ENCODE measurements at regions not wholly inside any gene's neighbourhood (a gene's known extent, or its start where the extent isn't known, plus 50 kb on each side); places are given as distances from the start of the nearest gene placed in this dataset.

- TF ChIP-seq CTCF (IDR thresholded peaks at IDR 0.05; ENCODE audit: borderline replicate concordance, control extremely low read depth, extremely low read depth, insufficient read depth, missing control alignments) = no peak
- DNase-seq (ENCODE audit: low spot score) = no peak
- in situ Hi-C loops (cut with MboI; ENCODE audit: low sequenced_read_pairs, unreplicated experiment) = no loop called here
Measured at GRCh38 chr3:94573337-94573736, 510.5 kb downstream of the NSUN3 start.

- no peak for DNase-seq (ENCODE audit: low spot score)
- in situ Hi-C loops (cut with MboI; ENCODE audit: low sequenced_read_pairs, unreplicated experiment) = no loop called here
- TF ChIP-seq CTCF (IDR thresholded peaks at IDR 0.05; ENCODE audit: borderline replicate concordance, control extremely low read depth, extremely low read depth, insufficient read depth, missing control alignments) = no peak
Measured at GRCh38 chr3:94587291-94587690, 524.4 kb downstream of the NSUN3 start.

DNA sequence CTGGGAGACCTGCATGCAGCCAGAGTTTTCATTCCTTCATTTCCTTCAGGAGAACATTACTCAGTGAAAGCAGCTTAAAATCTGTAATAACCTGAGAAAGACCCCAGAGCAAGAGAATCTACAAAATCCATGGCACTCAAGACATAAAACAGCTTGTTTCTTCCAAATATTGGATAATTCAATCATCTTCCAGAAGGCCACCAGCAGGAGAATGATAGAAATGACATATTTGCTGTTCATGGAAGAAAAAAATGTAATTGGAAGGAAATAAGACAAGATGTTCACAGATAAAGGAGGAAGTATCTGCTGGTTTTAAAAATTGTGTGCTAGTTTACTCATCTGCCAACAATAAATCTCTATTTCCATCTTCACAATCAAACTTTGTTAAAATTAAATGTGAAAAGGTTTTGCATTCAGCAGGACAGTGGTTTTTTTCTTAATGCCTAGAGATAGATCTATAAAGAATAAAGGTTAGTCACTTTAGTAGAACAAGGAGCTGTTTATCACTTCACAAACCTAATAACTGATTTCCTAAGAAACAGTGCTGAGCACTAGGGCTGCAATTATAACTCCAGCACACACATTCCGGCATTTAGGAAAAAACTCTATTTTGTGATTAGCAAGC is 530.8 kb downstream of the NSUN3 start:
- DNase-seq (ENCODE audit: low spot score) = no peak
- in situ Hi-C loops (cut with MboI; ENCODE audit: low sequenced_read_pairs, unreplicated experiment) = no loop called here
- TF ChIP-seq CTCF (IDR thresholded peaks at IDR 0.05; ENCODE audit: borderline replicate concordance, control extremely low read depth, extremely low read depth, insufficient read depth, missing control alignments) = no peak

DNA sequence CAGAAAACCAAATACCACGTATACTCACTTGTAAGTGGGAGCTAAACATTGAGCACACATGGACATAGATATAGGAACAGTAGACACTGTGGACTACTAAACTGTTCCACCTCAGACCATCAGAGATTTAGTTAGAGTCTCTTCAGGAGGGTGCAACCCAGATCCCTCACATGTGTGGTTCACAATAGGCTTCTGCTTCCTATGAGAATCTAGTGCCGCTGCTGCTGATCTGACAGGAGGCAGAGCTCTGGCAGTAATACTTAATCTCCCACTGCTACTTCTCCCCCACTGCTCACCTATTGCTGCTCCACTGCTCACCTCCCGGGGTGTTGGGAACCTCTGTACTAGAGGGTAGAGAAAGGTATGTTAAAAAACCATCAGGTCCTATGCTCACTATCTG is 533.3 kb downstream of the NSUN3 start:
- DNase-seq (ENCODE audit: low spot score) = no peak
- no peak for TF ChIP-seq CTCF (IDR thresholded peaks at IDR 0.05; ENCODE audit: borderline replicate concordance, control extremely low read depth, extremely low read depth, insufficient read depth, missing control alignments)
- in situ Hi-C loops (cut with MboI; ENCODE audit: low sequenced_read_pairs, unreplicated experiment) = no loop called here

DNA sequence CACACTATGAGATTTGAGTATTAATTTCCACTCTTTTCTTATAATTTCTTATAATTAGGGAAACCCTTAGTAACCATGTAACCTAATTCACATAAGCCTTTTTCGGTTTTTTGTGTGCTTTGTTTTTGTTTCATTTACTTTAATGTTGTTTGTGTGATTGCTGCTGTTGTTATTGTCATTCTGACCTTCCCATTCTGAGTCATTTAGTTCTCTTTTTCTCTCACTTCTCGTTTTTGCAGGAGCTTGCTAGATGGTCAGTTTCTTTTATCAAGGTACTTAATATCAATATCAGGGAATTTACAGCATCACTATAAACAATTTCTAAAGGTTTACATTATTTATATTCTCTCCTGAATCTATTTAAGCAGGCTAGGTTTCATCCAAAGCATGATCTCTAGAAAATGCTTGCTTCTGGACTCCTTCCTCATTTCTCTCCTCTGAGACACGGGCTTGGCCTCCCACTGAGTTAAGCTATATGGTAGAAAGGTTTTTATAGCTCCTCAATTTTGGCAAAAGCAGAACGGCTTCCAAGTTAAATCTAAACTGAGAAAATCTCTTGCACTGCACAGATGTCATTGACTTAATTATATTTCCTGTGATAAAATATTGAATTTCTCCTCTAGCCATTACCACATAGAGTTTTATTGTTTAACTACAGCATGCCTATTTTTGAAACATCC is 534.2 kb downstream of the NSUN3 start:
- in situ Hi-C loops (cut with MboI; ENCODE audit: low sequenced_read_pairs, unreplicated experiment) = no loop called here
- no peak for TF ChIP-seq CTCF (IDR thresholded peaks at IDR 0.05; ENCODE audit: borderline replicate concordance, control extremely low read depth, extremely low read depth, insufficient read depth, missing control alignments)

DNA sequence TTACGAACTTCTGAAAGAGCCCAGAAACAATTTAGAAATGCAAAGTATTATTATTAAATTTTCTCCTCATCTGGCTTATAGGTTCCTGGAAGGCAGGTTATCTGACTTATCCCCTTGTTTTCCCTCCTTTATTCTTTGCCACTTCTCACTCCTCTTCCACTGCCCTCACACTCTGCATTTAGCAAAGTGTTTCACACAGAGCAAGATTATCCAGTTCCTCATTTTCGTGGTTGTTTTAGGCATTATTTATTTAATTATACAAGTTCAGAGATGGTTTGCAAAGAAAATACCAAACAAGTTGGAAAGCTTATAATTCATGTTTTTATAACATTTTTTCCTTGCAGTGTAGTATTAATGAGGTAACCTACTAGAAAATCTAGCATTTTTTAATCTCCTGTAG is 544.9 kb downstream of the NSUN3 start:
- TF ChIP-seq CTCF (IDR thresholded peaks at IDR 0.05; ENCODE audit: borderline replicate concordance, control extremely low read depth, extremely low read depth, insufficient read depth, missing control alignments) = no peak
- in situ Hi-C loops (cut with MboI; ENCODE audit: low sequenced_read_pairs, unreplicated experiment) = no loop called here
- DNase-seq (ENCODE audit: low spot score) = no peak

More for the DNA sequence above, 534.2 kb downstream of the NSUN3 start:
- DNase-seq (ENCODE audit: low spot score) = no peak
